Stimulated activated CD8-positive, alpha-beta memory T cell treated with anti-CD3 and anti-CD28 coated beads, Interleukin-2, amount 100 ng/mL, for 1 hour (primary cell): ENCODE measurements at regions not wholly inside any gene's neighbourhood (a gene's known extent, or its start where the extent isn't known, plus 50 kb on each side); places are given as distances from the start of the nearest gene placed in this dataset.

ENCODE experiments used
- DNase-seq, 2 donors: peaks; one replicate each; pipeline ENCODE4 v3.0.0-alpha.2; 2020; ENCODE audit warnings: low read depth in 2 of 2

DNA sequence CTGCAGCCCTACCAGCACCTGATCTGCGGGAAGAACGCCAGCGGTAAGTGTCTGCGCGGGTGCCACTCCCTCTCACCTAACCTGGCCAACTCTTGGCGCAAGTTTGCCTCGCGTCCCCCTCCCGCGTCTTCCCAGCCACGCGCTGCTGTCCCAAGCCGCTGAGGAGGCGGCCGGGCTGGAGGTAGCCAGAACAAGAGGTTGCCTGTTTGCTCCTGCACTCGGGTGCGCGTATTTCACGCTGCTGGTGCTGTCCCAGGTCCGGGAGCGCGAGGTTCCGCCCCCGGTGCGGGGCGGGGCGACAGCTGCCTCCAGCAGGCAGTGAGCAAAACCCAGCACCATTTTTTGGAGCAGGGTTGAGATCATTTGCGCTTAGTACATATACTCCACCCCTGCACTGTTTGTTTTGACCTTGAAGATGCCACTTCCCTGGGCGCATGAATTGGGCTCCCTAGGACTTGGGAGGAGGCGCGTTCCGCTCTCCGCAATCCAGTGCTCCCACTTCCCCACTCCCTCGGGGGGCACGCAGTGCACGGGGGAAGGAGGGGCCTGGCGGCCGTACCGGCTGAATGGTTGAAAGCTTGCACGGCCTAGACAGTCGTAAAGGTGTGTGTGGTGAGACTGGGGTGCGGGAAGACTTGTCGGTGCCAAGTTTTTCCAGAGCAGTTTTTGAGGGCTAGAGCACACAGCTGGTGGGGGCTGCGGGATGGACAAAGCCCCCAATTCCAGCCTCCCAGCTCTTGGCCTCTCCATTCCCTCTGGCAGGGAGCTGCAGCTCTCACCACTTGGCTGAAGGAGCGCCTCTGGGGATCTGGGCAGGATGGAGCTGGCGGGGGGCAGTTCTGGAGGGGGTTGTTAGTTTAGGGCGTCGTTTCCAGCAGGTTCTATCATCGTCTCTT, 226.9 kb upstream of the CRY1 start:
- peak; percentile 48 for DNase-seq

DNA sequence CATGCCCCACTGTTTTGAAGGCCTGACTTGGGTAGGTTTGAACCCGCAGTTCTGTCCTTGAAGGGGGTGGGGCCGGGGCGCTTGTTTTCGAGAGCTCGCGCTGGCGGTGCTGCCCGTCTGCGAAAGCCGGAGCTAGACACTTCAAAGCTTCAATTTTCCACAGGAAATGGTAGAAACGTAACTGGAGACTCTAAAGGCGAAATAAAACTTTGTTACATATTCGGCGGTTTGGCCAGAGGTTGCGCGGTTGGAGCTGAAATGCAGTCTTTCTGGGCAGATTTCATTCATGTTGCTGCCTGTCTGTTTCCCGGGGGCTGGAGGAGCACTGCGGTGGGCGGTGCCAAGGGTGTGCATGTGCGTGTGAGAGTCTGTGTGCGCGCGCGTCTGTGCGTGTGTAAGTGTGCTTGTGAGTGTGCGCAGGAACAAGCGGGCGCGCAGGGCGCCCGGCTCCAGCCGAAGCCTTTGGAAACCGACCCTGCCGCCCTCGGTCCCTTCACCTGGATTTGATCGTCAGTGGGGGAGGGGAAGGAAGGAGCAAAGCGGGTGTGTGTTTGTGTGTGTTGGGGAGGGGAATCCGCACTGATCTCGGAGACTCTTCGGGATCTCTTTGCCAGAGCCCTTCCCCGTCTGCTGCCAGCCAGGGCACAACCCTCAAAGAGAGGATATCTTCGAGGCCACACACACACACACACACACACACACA, 227.7 kb upstream of the CRY1 start:
- peak in 1 of 2 donors; percentile 44 for DNase-seq

DNA sequence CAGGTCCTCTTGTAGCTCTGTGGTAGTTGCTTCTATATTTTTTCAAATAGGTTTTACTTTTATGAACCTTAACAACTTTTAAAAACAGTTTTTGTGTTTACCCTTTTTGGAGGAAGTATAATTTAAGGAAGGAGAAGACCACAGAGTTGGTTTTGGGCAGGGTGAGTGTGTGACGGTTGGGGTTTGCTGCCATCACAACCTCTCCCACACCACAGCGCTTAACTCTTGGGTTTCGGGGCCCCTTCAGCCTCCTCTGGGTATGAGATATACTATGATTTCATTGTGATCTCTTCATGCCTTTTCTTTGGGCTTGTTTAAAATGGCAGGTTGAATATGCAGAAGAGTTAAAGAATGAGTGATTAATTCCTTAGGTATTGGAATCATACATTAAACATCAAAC, 228.7 kb upstream of the CRY1 start:
- no peak for DNase-seq

DNA sequence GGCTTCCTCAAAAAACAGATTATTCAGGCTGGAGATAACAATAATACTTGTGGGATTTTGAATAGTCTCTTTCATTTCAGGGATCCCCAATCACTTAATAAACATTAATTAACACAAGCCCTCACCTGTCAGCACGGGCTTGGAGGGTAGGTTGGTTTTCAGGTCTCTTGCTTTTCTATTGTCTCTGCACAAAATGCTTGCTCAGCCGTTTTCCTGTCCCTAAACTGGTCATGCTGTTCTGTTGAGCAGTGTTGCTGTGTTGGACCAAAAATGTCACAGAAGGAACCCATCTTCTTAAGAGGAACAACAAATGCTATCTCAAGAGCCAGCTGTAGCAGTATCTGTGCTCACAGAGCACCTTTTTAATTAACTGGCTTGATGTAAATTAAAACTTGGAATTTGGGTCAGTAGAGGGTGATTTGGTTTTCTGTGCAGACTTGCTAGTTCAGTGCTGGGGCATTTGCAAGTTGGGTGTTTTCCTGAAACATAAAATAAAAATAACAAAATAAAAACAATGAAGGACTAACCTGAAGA, 231.8 kb upstream of the CRY1 start:
- no peak for DNase-seq

DNA sequence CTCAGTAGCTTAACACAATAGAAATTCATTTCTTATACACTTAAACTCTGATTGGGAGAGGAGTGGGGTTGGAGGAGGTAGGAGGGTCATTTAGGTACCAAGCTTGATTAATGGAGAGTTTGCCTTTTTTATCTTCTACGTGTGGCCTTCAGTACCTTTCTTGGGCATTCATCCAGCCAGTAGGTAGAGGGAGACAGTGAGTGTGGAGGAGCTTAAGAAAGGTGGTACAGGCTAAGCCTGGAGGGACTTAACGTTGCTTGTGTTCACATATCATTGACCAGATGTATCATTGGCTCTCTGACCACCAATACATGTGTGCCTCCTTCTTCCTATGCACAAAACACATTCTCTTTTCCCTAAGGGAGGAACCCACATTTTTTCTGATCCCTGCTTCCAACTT, 232.9 kb upstream of the CRY1 start:
- no peak for DNase-seq

DNA sequence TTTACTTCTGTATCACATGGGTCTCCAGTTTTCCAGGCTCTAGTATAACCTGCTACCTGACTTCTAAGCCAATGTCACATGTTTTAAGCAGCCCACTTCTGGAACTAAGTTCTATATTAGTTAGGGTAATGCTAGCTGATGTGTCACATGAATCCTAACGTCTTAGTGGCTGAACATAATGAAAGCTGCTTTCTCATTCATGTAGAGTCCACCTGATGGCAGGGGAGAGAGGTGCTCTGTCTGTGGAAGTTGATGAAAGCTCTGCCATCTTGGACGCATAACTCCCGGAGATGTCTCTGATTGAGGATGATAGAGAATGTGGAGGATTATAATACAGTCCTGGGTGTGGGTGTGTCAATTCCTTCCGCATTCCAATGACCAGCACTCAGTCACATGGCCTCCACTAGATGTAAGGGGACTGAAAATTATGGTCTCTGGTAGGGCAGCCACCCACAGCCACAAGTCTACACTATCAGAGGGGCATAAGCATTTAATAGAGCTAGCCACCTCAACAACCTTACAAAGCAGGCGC, 234.4 kb upstream of the CRY1 start:
- no peak for DNase-seq

DNA sequence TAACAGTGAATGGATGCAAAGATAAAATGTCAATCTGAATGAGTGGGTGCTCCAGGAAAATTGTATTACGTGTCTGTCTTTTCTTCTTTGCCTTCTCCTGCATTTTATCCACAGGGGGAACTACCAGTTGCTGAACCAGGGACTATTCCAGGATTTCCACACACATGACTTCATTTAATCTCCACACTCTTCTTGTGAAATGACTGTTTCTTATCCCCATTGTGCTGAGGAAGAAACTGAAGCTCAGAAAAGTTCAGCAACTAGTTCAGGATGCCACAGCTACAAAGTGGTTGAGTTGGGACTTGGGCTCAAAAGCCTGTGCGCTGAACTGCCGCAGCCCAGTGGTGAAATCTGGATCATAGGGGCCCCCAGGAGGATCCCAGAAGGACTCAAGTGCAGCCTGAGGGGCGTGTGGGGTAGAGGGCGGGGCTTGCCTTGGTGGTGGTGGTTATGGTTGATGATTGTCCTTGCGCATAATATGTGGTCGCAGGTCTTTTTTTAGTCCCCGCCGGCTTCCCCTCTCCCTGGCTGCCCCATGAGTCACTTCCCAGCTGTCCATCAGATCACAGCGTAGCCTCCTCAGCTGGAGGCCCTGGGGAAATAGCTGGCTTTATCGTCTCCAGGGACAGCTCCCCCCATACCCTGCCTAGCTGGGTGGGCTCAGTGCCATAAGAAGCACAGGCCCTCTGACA, 235.2 kb upstream of the CRY1 start:
- DNase-seq: no peak

DNA sequence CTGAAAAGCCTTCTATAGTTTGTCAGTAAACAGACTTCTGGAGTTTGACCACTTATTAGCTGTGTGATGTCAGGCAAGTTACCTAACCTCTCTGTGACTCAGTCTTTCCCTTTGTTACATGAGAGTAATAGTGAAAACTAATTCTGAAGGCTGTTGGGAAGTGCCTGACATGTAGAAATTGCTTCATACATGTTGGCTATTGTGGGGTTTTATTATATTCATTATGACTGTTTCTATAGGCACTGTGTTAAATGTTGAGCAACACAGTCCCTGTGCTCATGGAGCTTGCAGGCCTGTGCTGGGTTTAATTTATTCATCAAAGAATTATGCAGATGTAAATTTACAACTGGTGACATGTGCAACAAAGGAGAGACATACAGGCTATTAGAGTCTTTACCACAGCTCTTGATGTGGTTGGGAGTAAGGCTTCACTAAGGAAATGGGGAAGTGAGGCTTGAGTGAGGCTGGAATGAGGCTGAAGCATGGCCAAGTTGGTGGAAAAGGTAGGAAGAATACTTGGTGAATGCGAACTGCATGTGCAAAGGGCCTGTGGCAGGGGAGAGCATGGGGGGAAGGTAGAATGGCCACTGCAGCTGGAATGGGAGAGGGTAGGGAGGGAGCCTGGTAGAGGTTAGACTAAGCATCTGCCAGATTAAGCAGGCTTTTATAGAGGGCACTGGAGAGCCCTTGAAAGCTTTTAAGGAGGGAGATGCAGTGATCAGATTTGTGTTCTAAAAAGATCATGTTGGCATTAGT, 236.4 kb upstream of the CRY1 start:
- DNase-seq: no peak

DNA sequence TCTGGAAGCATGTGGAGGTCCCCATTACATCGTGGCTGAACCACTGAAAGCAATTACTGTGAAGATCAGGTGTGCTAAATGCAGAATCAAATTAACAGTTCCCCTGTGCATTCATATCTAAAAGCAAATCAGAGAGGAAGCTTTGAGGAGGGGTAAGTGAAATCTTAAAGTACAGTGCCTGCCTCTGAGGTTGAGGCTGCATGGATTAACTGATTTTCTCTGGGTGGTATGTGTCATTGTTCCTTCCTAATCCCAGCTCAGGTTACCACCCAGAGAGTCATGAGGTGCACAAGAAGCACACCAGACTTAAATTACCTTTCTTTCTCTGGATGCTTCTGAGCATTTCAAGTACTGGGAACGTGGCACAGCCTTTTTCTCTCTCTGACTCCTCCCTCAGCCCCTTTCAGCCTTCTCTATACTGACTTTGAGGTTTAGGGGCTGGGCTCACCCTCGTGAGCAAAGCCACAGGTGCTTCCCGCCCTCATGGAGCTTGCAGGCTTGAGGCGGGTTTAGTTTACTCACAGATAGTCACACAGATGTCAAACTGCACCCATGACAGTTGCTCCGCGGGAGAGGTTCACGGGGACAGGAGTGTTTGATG, 237.6 kb upstream of the CRY1 start:
- DNase-seq: no peak

DNA sequence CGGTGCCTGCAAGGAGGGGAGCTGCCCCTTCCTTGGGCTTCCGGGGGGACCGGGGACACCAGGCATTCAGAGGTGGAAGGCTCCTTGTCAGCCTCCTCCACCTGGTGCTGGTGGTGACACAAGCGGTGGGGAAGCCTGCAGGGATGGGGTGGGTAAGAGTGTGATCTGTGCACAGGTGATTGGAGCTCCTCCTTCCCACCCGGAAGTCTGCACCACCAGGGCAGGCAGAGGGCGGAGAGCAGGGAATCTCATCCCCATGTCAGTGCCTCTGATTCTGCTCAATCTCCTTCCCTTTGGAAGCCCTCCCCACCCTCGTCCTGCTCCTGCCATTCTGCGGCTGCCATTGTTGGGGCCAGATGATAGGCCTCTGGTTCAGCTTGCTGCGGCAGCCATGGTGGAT, 238.1 kb upstream of the CRY1 start:
- DNase-seq: no peak

DNA sequence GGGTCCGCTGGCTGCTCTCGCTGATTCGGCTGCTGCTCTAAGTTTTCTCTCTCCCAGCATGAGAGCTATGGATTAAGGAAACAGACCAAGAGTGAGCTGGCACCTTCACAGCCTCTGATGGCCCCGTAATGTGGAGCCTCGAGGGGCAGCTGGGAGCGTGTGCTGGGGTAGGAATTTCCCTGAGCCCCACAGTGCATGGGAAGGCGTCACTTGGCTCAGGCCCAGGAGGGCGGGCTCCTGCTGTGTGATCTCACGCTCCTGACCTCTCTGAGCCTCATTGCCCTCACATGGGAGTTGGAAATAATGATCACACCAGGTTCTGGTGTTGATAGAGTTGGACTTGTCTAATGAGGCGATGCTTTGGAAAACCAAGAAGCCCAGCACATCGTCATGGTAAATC, 238.6 kb upstream of the CRY1 start:
- DNase-seq: no peak

DNA sequence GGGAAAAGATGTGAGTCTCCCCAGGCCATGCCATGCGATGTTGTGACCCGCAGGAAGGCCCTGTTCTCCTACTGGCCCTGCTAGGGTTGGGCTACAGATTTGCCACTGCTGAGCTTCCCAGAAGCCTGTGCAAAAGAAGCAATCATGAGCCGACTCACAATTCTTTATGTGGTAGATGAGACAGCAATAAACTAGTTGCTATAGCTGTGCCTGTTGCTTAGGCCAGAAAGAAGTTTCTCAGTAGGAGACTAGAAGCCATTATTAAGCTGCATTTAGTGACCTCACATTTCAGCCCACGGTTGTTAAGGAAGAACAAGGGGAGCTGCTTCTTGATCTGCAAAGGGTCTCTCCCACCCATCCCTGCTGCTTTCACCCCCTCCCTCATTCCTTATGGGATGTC, 239.4 kb upstream of the CRY1 start:
- no peak for DNase-seq

DNA sequence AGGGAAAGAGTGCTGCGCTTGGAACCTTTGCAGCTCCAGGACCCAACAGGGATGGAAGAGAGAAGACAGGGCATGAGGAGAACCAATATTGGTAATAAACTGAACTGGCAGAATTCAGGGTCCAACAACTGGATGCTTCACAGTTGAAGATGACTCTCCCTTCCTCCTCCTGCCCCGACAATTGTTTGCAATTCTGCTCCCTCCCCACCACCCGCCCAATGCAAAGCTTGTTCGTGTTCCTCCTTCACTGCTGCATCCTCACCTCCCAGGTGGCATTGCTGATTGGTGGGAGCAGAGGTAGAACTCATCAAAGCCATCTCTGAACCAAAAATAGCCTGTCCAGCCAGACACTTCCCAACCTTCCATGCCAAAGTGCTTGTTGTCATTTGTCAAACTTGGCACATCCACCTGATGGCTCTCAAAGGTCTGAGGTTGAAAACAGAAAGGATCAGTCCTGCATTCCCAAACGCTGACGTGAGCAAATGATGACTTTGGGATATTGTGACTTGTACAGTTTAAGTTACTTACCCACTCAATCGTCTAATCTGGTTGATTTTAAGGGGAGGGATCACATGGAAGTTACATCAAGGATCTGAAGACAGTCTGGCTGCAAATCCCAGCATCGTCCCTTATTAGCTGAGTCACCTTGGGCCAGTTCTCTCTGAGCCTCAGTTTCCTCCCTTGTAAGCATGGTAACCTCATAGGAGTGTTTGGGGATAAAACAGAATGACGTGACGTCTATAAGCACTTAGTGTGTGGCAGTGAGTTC, 242.6 kb upstream of the CRY1 start:
- no peak for DNase-seq

DNA sequence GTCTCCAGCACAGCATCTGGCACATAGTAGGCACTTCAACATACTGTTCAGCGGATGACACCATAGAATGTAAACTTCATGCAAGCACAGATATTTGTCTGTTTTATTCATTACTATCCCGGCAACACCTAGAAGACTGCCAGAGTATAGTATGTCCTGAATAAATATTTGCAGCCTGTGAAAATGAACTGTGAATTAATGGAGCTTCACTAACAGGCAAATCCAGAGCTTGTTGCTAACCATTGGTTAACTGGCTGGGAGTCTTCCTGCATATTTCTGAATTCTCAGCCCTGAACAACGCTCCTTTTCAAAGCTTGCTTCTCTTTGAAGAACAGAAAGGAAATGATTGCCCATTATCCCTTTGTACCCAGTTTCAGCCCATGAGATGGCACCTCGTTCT, 243.3 kb upstream of the CRY1 start:
- DNase-seq: no peak

DNA sequence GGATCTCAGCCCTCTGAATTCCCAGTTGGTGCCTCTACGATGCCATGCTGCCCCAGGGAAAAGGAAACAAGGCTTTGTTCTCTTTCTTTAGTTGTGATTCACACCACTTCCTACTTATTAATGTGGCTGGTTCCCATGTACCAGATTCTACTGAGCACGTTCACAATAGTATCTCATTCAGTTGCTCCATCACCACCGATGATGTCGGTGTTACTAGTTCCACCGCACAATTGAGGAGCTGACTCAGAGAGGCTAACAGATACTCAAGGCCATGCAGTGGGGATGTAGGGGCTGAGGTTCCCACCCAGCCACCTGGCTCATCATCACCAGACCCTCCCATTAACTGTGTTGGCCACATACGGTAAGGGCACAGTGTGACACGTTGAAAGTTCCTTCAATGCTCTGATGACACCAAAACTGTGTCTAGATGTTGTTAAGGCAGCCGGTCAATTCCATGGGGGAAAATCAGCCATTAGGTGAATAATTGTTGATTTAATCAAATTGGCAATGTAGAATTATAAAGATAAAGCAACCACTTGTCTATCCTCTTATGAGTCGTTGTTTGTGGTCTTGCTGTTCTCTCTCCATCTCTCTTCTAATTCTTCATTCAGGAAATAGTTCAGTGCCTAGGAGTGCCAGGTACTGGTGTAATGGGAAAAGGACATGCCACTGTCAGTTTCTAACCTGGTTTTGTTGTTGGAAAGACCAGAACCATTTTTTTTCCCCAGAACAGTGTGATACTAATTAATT, 244.2 kb upstream of the CRY1 start:
- no peak for DNase-seq

DNA sequence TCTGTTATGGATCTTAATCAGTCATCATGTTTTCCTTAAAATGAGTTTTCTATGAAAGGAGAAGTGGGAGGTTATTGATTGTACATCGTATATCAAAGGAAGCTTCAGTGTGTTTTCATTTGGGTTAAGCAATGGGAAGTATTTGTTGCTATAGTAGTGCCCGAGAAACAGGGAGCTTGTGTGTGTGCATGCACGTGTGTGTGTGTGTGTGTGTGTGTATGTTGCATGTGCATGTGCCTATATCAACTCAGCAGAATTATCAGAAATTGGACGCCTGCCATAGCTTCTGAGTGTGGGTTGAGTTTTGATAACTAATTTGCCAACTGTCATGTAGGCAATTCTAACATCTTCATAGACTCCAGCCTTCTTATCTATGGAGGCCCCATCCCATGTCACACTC, 246.1 kb upstream of the CRY1 start:
- DNase-seq: no peak

DNA sequence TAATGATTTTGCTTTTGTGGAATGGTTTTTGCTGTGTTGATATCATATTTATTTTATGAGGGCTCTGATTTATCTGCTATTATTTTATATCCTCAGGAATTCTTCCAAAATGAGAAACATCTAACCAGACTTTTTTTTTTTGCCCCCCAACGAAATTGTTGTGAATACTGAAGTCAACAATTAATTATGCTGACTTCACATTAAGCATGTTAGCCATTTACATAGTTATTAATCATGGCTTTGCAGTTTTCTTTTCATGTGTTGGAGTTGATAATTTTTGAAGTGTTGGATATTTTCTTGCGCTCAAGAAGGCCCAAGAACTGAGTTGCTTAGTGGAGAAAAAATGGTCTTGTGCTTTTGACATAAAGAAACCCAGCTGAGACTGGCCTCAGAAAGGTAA, 246.6 kb upstream of the CRY1 start:
- DNase-seq: no peak

DNA sequence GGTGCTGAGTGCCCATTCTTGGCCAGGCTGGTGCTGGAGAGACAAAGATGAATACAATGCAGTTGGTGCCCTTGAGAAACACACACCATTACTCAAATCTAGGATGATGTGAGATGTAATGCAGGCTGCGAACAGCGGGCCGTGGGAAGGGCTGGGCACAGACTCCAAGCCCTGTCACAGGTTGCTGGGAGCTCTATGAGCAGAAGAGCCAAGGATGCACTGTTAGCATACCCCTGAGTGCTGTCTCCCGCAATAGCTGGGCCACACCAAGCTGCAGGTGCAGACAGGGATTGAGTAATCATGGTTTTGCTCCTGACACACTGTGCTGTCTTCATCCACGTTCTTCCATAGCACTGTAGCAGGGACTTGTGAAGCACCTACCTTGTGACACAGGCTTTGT, 247.5 kb upstream of the CRY1 start:
- no peak for DNase-seq

DNA sequence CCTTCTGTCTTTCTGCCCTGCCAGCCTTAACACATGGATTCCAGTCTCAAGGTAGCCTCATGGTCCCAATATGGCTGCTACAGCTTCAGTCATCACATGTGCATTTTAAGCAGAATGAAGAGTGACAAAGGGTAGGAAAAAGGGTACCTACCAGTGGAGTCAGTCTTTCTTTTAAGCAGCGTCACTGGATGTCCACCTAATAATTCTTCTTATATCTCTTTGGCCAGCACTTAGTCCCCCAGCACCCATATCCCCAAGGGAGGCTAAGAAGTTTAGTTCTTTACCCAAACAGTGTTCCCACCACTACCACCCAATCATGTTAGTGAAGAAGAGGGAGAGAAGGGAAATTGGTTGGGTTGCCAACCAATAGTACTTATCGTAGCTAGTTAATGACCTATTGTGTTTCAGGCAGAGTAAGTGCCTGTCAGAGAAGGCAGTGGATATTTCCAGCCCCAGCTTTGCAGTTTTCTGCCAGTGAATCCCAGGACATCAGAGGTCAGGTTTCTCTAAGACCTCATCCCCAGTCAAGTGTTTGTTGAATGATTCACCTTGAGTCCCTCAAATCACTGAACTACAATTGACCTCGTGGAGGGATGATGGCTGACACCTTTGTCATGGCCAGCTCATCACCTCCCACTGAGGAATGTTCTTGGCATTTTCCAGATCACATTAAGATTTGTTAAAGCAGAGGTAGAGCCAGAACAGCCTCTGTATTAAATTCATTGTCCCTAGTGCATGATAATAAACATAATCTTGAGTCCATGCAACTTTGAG, 250.9 kb upstream of the CRY1 start:
- no peak for DNase-seq
